NB4 (cell line): ENCODE measurements at regions not wholly inside any gene's neighbourhood (a gene's known extent, or its start where the extent isn't known, plus 50 kb on each side); places are given as distances from the start of the nearest gene placed in this dataset.

Experiments
- DNase-seq: peaks from one replicate; pipeline ENCODE4 v3.0.0; 2010; ENCODE audit warnings: low read depth
- H3K4me3 ChIP-seq: one replicate; pipeline ENCODE4 v1.5.1; 2011; ENCODE audit warnings: mild to moderate bottlenecking, low read depth, low read length, moderate library complexity
- CTCF ChIP-seq: IDR thresholded peaks from one replicate; pipeline ENCODE4 v1.5.1; 2012; ENCODE audit warnings: low read depth, low read length
- MAX ChIP-seq: IDR thresholded peaks from 2 replicates; pipeline ENCODE4 v1.6.1; 2011; ENCODE audit warnings: low read depth, low read length
- MYC ChIP-seq: IDR thresholded peaks from 2 replicates; pipeline ENCODE4 v1.6.1; 2011; ENCODE audit warnings: low read depth, low read length
- POLR2A ChIP-seq: IDR thresholded peaks from 2 replicates; pipeline ENCODE4 v1.6.1; 2011; ENCODE audit warnings: mild to moderate bottlenecking; ENCODE audit not compliant: insufficient read length; ENCODE audit errors: extremely low read depth

GRCh38 chr19:30297969-30298368 lies 74.2 kb upstream of the ZNF536 start:
- DNase-seq = no peak
- H3K4me3 ChIP-seq = no peak overlapping the region
- TF ChIP-seq CTCF (no peak), POLR2A (no peak), MYC (no peak), MAX (no peak)

- DNase-seq = no peak
- H3K4me3 ChIP-seq = no peak overlapping the region
- TF ChIP-seq MAX (no peak), CTCF (no peak), MYC (no peak), POLR2A (no peak)
These were observed 69.0 kb upstream of the ZNF536 start for GRCh38 chr19:30303131-30303654.

- no peak for DNase-seq
- no peak for TF ChIP-seq POLR2A
- TF ChIP-seq CTCF = no peak
- TF ChIP-seq MAX = no peak
- no peak for TF ChIP-seq MYC
- no peak overlapping the region for H3K4me3 ChIP-seq
These were observed 67.6 kb upstream of the ZNF536 start for GRCh38 chr19:30304540-30304939.

GRCh38 chr19:30305346-30306060 lies 66.7 kb upstream of the ZNF536 start:
- TF ChIP-seq CTCF (no peak), MAX (no peak), MYC (no peak), POLR2A (no peak)
- no peak overlapping the region for H3K4me3 ChIP-seq
- DNase-seq = no peak

GRCh38 chr19:30307191-30307974 lies 64.8 kb upstream of the ZNF536 start:
- DNase-seq = no peak
- H3K4me3 ChIP-seq = no peak overlapping the region
- no peak for TF ChIP-seq CTCF
- TF ChIP-seq MYC = no peak
- TF ChIP-seq POLR2A = no peak
- no peak for TF ChIP-seq MAX
